NCI-H510A (cell line): ENCODE measurements at regions not wholly inside any gene's neighbourhood (a gene's known extent, or its start where the extent isn't known, plus 50 kb on each side); places are given as distances from the start of the nearest gene placed in this dataset.
"Not testable (repeated sequence)": the region's sequence is repeated elsewhere in the genome, so short reads cannot be mapped to it uniquely, and the experiment has no call there.

Experiments used
- DNase-seq: peaks from one replicate; lab custom pipeline; 2025; lab: John Stamatoyannopoulos, UW

DNA sequence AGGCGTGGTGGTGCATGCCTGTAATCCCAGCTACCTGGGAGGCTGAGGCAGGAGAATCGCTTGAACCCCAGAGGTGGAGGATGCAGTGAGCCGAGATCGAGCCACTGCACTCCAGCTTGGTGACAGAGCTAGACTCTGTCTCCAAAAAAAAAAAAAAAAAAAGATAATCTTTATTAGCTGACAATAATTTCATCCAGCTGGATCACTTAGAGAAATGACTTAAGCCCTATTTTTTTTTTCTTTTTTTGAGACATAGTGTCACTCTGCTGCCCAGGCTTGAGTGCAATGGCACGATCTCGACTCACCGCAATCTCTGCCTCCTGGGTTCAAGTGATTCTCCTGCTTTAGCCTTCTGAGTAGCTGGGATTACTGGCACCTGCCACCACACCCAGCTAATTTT lies 51.6 kb upstream of the MAP4K4 start:
- not testable (repeated sequence) for DNase-seq

GRCh38 chr2:101644842-101645383 lies 52.6 kb upstream of the MAP4K4 start:
- DNase-seq: no peak

DNA sequence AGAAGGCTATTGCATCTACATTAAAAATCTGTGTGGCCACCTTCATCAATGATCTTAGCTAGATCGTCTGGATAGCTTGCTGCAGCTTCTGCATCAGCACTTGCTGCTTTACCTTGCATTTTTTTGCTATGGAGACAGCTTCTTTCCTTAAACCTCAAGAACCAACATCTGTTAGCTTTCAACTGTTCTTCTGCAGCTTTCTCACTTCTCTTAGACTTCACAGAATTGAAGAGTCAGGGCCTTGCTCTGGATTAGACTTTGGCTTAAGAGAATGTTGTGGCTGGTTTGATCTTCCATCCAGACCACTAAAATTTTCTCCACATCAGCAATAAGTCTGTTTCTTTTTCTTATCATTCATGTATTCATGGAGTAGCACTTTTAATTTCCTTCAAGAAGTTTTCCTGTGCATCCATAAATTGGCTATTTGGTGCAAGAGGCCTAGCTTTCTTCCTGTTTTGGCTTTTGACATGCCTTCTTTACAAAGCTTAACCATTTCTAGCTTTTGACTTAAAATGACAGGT lies 54.4 kb upstream of the MAP4K4 start:
- no peak for DNase-seq

DNA sequence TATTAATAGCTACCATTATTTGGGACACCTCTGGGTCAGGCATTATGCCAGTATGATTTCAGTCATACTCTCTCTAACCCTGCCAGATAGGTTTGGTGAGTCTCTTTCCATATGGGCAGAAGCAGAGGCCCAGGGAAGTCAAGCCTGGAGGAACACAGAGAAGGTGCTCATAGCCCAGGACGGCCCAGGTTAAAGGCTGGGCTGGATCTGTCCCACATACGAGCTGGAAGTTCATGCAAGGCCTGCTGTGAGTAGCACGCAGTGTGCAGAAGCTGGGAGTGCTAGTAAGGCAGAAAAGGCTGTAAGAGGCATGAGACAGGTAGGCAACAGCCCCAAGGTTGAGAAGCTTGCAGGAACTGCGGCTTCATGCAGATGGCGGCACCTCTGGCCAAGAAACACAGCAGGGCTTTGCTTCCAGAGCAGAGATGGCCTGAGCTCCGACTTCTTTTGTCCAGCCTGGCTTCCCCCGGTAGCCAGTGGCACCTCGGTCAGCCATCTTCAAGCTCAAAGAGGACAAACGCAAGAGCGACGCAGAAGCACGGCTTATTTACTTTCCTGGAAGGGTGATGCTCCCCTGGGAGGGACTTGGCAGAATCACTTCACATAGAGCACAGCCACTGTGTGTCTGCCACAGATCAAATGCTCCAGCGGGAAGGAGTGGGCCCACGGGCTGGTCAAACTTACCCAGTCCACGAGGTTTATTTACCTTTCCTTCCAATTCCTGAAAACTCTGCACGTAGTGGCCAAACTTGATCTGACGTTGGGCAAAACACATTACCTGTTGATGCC lies 58.5 kb upstream of the MAP4K4 start:
- no peak for DNase-seq

DNA sequence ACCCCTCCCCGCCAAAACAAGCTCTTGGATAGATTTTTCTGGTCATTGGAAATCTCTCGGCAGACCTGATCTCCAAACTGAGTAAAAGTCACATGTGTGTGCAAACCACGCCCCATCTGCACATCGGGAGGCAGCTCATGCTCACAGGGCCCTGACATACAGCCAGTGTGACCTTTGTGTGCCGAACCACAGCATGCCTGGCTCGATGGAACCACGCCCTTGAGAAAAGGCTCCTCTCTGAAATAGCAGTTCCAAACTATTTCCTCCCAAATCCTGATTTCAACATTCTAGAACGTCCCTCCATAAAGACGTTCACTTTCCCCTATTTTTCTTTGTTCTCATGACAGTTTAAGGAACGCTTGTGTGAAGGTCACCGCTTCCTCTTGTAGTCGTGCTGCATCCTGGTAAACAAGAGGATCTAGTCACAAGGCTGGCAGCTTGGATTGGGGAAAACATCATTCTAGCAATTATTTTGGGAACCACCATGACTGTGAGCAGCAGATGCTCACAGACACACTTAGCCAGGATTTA lies 59.3 kb upstream of the MAP4K4 start:
- no peak for DNase-seq

GRCh38 chr2:101630224-101630949 lies 67.1 kb upstream of the MAP4K4 start:
- DNase-seq: peak; percentile 74

DNA sequence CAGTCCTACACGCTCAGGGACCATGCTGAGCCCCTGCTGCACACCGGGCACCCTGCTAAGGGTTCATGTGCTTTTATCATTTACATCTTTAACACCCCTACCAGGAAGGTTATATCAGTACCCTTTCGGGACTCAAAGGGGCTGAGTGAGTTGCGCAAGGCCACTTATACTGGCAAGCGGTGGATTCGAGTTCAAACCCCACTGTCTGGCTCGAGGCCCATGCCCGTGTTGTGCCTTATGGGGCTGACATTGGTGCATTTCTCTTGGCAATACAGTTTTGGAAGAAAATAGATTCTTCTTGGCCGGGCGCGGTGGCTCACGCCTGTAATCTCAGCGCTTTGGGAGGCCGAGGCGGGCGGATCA lies 69.5 kb upstream of the MAP4K4 start:
- DNase-seq: no peak

GRCh38 chr2:101627285-101628029 lies 70.0 kb upstream of the MAP4K4 start:
- DNase-seq: no peak

GRCh38 chr2:101625814-101626213 lies 71.7 kb upstream of the MAP4K4 start:
- DNase-seq: not testable (repeated sequence)

GRCh38 chr2:101625387-101625786 lies 72.1 kb upstream of the MAP4K4 start:
- DNase-seq: no peak

- no peak for DNase-seq
These were observed 72.7 kb upstream of the MAP4K4 start for GRCh38 chr2:101624706-101625332.

DNA sequence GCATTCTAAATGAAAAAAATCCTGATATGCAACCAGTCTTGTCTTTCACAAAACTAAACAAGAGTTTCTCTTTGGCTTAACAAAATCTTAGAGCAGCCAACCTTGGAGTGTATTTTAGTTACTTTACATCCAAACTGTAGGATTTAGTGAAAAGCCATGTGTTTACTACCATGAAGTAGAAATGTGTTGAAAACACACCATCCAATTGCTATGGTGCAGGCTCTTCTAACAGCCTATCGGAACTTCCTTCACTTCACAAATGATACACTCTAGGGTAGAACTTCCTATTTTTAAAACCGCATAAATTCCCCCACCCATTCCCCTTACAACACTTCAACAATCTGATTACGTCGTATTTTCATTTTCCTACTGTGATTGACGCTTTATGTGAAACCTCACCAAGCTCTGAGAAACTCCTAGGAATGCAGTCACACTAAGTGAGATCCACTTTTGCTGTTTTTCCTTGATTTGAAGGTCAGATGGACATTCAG lies 74.4 kb upstream of the MAP4K4 start:
- no peak for DNase-seq

- no peak for DNase-seq
These were observed 75.1 kb upstream of the MAP4K4 start for GRCh38 chr2:101622210-101623030.

DNA sequence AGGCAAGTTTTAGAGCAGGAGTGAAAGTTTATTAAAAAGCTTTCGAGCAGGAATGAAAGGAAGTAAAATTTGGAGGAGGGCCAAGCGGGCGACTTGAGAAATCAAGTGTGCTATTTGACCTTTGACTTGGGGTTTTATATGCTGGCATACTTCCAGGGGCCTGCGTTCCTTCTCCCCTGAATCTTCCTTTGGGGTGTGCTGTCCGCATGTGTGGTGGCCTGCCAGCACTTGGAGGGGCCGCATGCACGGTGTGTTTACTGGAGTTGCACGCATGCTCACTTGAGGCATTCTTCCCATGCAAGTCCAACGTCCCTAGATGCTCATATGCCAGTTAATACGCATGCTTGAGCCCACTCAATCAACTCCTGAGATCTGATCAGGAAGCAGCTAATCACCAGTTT lies 78.3 kb upstream of the MAP4K4 start:
- DNase-seq: no peak

DNA sequence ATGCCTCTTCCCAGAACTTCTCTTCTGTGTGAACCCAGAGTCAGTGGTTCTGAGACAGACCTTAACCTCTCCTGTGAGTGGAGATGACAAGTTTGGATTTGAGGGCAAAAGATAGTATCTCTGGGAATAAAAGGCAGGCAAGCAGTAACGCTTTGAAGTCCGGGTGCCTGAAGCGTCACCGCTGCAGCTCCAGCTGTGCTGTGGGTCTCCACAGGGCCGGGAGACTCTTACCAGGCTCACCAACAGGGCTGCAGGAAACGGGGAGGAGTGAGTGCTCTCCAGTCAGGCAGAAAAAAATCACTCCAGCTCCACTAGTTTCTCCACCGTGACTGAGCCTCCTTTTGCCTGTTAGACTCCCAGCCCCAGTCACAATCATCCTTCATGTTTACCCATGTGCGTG lies 79.7 kb upstream of the MAP4K4 start:
- no peak for DNase-seq

DNA sequence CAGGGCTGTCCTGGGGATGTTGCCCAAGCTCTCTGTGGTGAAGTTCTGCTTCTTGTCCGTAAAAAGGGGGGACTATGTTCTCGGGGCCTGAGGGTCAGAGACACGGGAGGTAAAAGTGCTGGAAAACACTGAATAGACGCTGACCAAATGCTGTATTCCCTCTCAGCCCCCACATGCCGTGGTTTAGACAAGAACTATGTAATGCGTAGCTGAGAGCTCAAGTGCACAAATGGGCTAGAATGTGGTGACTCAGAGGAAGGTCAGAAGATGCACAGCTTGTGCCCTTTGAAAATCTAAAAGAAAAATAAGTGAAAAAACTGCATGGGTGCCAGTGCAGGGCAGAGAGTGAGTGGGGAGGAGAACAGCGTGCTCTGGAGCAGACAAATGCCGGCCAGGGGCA lies 80.3 kb upstream of the MAP4K4 start:
- no peak for DNase-seq

DNA sequence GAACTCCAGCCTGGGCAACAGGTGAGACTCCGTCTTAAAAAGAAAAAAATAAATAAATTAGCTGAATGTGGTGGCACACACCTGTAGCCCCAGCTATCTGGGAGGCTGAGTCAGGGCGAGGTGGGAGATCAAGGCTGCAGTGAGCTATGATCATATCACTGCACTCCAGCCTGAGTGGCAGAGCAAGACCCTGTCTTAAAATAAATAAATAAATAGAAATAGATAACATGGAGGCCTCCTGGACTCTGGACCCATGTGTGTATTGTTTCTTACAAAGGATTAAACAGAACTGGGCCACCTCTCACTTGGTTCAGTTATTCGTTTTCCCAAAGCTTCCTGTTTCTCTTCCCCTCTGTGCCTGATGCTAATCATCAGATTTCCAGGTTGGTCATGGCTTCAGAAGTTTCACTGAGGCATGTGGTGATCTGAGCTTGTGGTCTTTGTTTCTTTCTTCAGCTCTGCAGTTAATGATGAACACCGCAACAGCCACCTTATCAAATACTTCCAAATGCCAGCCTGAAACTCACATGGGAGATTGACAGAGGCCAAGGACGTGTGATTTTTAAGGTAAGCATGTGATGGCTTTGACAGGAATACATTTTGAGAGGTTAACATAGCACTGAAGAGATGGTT lies 83.3 kb upstream of the MAP4K4 start:
- DNase-seq: no peak

GRCh38 chr2:101613056-101613704 lies 84.3 kb upstream of the MAP4K4 start:
- no peak for DNase-seq

DNA sequence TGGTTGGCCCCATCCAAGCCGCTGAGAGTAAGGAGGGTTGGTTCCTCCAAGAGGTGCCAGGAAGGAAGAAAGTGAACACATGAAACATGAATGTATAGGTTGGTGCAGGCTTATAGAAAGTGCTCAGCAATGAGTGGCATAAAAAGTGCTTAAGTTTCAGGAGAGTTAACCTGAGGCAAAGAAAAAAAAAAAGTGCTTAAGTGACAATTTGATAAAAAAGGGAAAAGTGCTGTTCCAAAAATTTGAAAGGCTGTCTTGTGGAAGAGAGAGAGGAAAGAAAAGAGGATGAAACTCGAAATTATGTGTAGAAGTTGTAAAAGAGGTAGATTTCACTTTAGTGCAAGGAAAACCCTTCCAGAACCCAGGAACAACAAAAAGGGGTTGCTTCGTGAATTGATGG lies 85.5 kb upstream of the MAP4K4 start:
- DNase-seq: no peak
